ENCODE measurements at regions not wholly inside any gene's neighbourhood (a gene's known extent, or its start where the extent isn't known, plus 50 kb on each side); places are given as distances from the start of the nearest gene placed in this dataset.

DNA sequence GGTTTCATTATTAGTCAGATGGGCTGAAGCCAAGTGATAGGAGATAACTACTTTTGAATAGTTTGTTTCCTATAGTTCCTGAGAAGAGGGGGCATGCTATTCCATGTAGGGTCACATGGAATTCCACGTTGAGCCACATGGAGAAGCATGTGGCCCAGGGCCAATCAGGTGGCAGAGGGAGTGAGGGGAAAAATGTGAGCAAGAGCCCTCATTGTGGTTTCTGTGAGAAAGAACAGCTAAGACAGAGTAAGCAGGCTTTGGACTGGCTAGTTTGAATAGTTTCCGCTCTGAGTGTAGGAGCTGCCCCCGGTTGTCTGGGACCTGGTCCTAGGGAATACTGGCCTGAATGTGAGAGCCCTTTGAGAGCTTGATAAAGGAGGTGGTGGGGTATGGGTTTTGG is 69.9 kb upstream of the CNTNAP4 start:
- no peak for DNase-seq
- no TSS peak for BruUV-seq (replicated peaks)
- H3K4me3 Mint-ChIP-seq (ENCODE audit: low read depth, unreplicated experiment) = no peak overlapping the region
- CTCF ChIA-PET = no interaction called here
- intact Hi-C loops (cut with micrococcal nuclease; ENCODE audit: unreplicated experiment) = no loop called here
- no peaks in the 10 kb centered on the region for H3K27me3 Mint-ChIP-seq (ENCODE audit: unreplicated experiment)
- peaks cover 19% of the 10 kb centered on the region for H3K9me3 Mint-ChIP-seq (ENCODE audit: low read depth, unreplicated experiment)
- no peaks in the 10 kb centered on the region for H3K36me3 Mint-ChIP-seq (ENCODE audit: insufficient read depth, unreplicated experiment)
- no peak overlapping the region for H3K27ac Mint-ChIP-seq (ENCODE audit: unreplicated experiment)
- no peaks in the 10 kb centered on the region for H3K4me1 Mint-ChIP-seq (ENCODE audit: low read depth, unreplicated experiment)
- TF ChIP-seq, protein P1, sequence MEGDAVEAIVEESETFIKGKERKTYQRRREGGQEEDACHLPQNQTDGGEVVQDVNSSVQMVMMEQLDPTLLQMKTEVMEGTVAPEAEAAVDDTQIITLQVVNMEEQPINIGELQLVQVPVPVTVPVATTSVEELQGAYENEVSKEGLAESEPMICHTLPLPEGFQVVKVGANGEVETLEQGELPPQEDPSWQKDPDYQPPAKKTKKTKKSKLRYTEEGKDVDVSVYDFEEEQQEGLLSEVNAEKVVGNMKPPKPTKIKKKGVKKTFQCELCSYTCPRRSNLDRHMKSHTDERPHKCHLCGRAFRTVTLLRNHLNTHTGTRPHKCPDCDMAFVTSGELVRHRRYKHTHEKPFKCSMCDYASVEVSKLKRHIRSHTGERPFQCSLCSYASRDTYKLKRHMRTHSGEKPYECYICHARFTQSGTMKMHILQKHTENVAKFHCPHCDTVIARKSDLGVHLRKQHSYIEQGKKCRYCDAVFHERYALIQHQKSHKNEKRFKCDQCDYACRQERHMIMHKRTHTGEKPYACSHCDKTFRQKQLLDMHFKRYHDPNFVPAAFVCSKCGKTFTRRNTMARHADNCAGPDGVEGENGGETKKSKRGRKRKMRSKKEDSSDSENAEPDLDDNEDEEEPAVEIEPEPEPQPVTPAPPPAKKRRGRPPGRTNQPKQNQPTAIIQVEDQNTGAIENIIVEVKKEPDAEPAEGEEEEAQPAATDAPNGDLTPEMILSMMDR (IDR thresholded peaks at IDR 0.05; ENCODE audit: unreplicated experiment) = no peak

DNA sequence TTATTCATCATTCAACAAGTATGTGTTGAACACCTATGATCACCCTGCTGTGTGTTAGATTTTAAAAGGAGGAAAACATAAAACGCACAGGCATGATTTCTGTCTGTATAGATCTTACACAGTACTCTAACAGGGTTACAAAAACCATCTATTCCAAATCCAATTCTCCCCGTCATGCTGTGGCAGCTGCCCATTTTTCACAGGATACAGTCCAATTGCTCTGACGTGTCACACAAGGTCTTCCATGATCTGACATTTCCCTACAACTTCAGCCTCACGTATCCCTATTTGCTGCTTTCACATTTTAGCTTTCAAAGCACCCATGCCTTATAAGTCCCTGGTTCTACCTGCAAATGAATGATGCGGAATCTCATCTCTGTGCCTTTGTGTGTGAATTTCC is 67.0 kb upstream of the CNTNAP4 start:
- intact Hi-C loops (cut with micrococcal nuclease; ENCODE audit: unreplicated experiment) = no loop called here
- H3K4me3 Mint-ChIP-seq (ENCODE audit: low read depth, unreplicated experiment) = no peak overlapping the region
- no peaks in the 10 kb centered on the region for H3K4me1 Mint-ChIP-seq (ENCODE audit: low read depth, unreplicated experiment)
- H3K36me3 Mint-ChIP-seq (ENCODE audit: insufficient read depth, unreplicated experiment) = no peaks in the 10 kb centered on the region
- peaks cover 18% of the 10 kb centered on the region for H3K9me3 Mint-ChIP-seq (ENCODE audit: low read depth, unreplicated experiment)
- BruUV-seq (replicated peaks) = no TSS peak
- no peak for DNase-seq
- CTCF ChIA-PET = no interaction called here
- TF ChIP-seq, protein P1 (IDR thresholded peaks at IDR 0.05; ENCODE audit: unreplicated experiment) = no peak
- H3K27ac Mint-ChIP-seq (ENCODE audit: unreplicated experiment) = no peak overlapping the region
- H3K27me3 Mint-ChIP-seq (ENCODE audit: unreplicated experiment) = no peaks in the 10 kb centered on the region

DNA sequence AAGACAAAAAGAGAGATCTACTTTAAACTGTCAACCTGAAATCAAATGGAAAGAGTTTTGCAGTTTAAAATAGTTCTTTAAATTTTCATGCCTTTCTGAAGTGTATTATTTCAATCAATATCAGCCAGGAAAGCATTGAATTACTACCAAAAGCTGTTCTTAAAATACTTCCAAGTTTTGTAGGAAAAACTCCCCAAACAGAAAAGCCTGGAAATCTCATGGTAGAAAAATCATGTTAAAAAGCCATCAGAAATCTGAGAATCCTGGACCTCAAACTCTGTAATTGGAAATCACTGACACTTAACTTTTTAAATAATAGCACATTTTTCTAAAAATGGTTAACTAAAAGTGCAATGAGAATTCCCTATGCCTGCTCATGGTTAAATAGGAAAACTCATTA is 63.3 kb upstream of the CNTNAP4 start:
- intact Hi-C loops (cut with micrococcal nuclease; ENCODE audit: unreplicated experiment) = no loop called here
- no peak for DNase-seq
- no peaks in the 10 kb centered on the region for H3K27me3 Mint-ChIP-seq (ENCODE audit: unreplicated experiment)
- CTCF ChIA-PET = no interaction called here
- H3K9me3 Mint-ChIP-seq (ENCODE audit: low read depth, unreplicated experiment) = peaks cover 16% of the 10 kb centered on the region
- H3K4me1 Mint-ChIP-seq (ENCODE audit: low read depth, unreplicated experiment) = no peaks in the 10 kb centered on the region
- H3K27ac Mint-ChIP-seq (ENCODE audit: unreplicated experiment) = no peak overlapping the region
- TF ChIP-seq, protein P1 (IDR thresholded peaks at IDR 0.05; ENCODE audit: unreplicated experiment) = no peak
- H3K4me3 Mint-ChIP-seq (ENCODE audit: low read depth, unreplicated experiment) = no peak overlapping the region
- H3K36me3 Mint-ChIP-seq (ENCODE audit: insufficient read depth, unreplicated experiment) = no peaks in the 10 kb centered on the region
- BruUV-seq (replicated peaks) = no TSS peak

DNA sequence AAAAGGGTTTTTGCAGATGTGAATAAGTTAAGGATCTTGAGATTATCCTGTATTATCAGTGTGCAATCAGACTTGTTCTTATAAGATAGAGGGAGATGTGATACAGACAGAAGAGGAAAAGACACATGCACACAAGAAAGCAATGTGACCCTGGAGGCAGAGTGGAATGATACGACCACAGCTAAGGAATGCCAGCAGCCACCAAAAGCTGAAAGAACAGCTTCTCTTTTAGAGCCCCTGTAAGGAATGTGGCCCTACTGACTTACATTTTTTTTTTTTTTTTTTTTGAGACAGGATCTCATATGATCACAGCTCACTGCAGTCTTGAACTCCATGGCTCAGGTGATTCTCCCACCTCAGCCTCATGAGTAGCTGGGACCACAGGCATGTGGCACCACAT is 62.3 kb upstream of the CNTNAP4 start:
- Mint-ChIP-seq H3K27me3 (ENCODE audit: unreplicated experiment) (no peaks in the 10 kb centered on the region), H3K9me3 (ENCODE audit: low read depth, unreplicated experiment) (peaks cover 16% of the 10 kb centered on the region), H3K36me3 (ENCODE audit: insufficient read depth, unreplicated experiment) (no peaks in the 10 kb centered on the region), H3K4me3 (ENCODE audit: low read depth, unreplicated experiment) (no peak overlapping the region), H3K4me1 (ENCODE audit: low read depth, unreplicated experiment) (no peaks in the 10 kb centered on the region), H3K27ac (ENCODE audit: unreplicated experiment) (no peak overlapping the region)
- intact Hi-C loops (cut with micrococcal nuclease; ENCODE audit: unreplicated experiment) = no loop called here
- TF ChIP-seq, protein P1 (IDR thresholded peaks at IDR 0.05; ENCODE audit: unreplicated experiment) = no peak
- CTCF ChIA-PET = interaction anchor here (0.6 kb wide), 1 partner anchor 87 kb away, joined by 3 read pairs; no protein-coding TSS in a partner anchor
- DNase-seq = no peak
- BruUV-seq (replicated peaks) = no TSS peak

Measured in Calu3 (cell line).